ENCODE measurements at regions not wholly inside any gene's neighbourhood (a gene's known extent, or its start where the extent isn't known, plus 50 kb on each side); places are given as distances from the start of the nearest gene placed in this dataset.

GRCh38 chr10:44435196-44435595 lies 50.3 kb upstream of the CXCL12 start:
- DNase-seq: no peak

GRCh38 chr10:44436240-44436639 lies 51.3 kb upstream of the CXCL12 start:
- DNase-seq: no peak

- no peak for DNase-seq
These were observed 53.1 kb upstream of the CXCL12 start for GRCh38 chr10:44437840-44438511.

GRCh38 chr10:44439239-44439957 lies 54.5 kb upstream of the CXCL12 start:
- no peak for DNase-seq

GRCh38 chr10:44439958-44440244 lies 55.0 kb upstream of the CXCL12 start:
- no peak for DNase-seq

GRCh38 chr10:44457259-44457658 lies 72.4 kb upstream of the CXCL12 start:
- no peak for DNase-seq

GRCh38 chr10:44458671-44459413 lies 73.9 kb upstream of the CXCL12 start:
- no peak for DNase-seq

GRCh38 chr10:44459671-44460070 lies 74.8 kb upstream of the CXCL12 start:
- DNase-seq: no peak

GRCh38 chr10:44460416-44460815 lies 75.5 kb upstream of the CXCL12 start:
- DNase-seq: no peak

- no peak for DNase-seq
These were observed 77.5 kb upstream of the CXCL12 start for GRCh38 chr10:44462338-44462914.

- no peak for DNase-seq
These were observed 78.7 kb upstream of the CXCL12 start for GRCh38 chr10:44463511-44464121.

- no peak for DNase-seq
These were observed 79.6 kb upstream of the CXCL12 start for GRCh38 chr10:44464503-44464902.

GRCh38 chr10:44465401-44466115 lies 80.7 kb upstream of the CXCL12 start:
- DNase-seq: no peak

- no peak for DNase-seq
These were observed 81.3 kb upstream of the CXCL12 start for GRCh38 chr10:44466236-44466635.

- no peak for DNase-seq
These were observed 82.2 kb upstream of the CXCL12 start for GRCh38 chr10:44467090-44467489.

- no peak for DNase-seq
These were observed 83.0 kb upstream of the CXCL12 start for GRCh38 chr10:44467900-44468299.

- DNase-seq: no peak
These were observed 83.6 kb upstream of the CXCL12 start for GRCh38 chr10:44468525-44468924.

- no peak for DNase-seq
These were observed 84.1 kb upstream of the CXCL12 start for GRCh38 chr10:44468965-44469364.

- DNase-seq: no peak
These were observed 85.9 kb upstream of the CXCL12 start for GRCh38 chr10:44470784-44471183.

- DNase-seq: no peak
These were observed 86.5 kb upstream of the CXCL12 start for GRCh38 chr10:44471410-44471809.

GRCh38 chr10:44473146-44473545 lies 88.2 kb upstream of the CXCL12 start:
- DNase-seq: no peak

All from anterior cingulate cortex (tissue), 58 donors.